Dermis blood vessel endothelial cell (primary cell): ENCODE measurements at regions not wholly inside any gene's neighbourhood (a gene's known extent, or its start where the extent isn't known, plus 50 kb on each side); places are given as distances from the start of the nearest gene placed in this dataset.

Source experiments
- DNase-seq: peaks from one replicate; pipeline ENCODE4 v3.0.0; 2010

DNA sequence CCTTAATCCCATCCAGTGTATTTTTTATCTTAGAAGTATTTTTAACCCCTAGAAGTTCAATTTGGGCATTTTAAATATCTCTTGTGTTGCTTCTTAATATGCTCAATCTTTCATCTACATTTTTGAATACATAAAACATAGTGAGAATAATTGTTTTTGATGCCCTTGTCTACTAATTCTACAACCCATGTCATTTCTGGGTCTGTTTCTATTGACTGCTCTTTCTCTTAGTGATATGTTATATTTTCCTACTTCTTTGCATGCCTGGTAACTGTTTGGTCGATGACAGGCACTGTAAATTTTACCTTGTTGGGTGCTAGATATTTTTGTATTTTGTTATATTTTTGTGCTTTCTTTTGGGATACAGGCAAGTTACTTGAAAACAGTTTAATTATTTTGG lies 56.3 kb downstream of the CYTL1 start:
- DNase-seq: no peak
